ENCODE measurements at regions not wholly inside any gene's neighbourhood (a gene's known extent, or its start where the extent isn't known, plus 50 kb on each side); places are given as distances from the start of the nearest gene placed in this dataset.

DNA sequence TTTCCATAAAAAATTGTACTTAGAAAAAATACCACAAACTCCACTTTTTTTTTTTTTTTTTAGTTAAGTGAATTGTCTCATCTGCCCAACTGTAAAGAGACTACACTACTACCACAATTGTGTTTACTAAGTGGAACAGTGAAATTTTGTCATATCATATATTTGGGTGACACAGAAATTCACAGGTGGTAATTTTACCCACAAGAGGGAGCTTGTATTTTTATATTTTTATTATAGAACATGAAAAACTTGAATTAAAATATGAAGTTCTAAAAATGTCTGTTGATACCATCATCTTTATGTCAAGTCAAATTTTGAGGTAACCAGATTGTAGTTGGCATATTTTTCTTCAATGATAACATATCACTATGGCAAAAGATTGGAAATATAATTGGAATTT is 329.4 kb upstream of the SOX5 start:
- Histone ChIP-seq H3K27me3 (no peaks in the 10 kb centered on the region), H3K27ac (no peak overlapping the region), H3K9me3 (no peaks in the 10 kb centered on the region), H3K4me3 (no peak overlapping the region), H3K4me1 (no peaks in the 10 kb centered on the region), H3K36me3 (no peaks in the 10 kb centered on the region)
- DNase-seq, result no peak
- intact Hi-C loops (cut with DNase I; ENCODE audit: low total_unique reads), result no loop called here
- TF ChIP-seq EP300 (IDR thresholded peaks at IDR 0.05), result no peak

DNA sequence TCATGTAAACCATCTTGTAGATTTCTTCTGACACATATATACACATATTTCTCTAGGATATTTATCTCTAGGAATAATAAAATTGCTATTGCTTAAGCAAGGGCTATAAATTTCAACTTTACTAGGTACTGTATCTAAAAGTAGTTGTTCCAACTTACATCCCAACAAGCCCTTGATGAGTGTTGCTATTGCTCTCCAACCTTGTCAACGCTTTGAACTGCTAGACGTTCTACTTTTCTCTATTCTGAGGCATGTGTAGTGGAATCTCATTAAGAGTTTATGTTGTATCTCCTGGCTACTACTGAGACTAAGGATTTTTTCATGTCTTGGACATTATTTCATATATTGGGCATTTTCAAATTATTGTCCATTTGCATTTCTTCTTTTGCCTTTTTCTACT is 321.5 kb upstream of the SOX5 start:
- no peaks in the 10 kb centered on the region for H3K4me1 ChIP-seq
- H3K9me3 ChIP-seq, result no peaks in the 10 kb centered on the region
- no peaks in the 10 kb centered on the region for H3K36me3 ChIP-seq
- no peaks in the 10 kb centered on the region for H3K27me3 ChIP-seq
- 77 to 90% (median 80%) methylated on average over 2 of the region's 2 CpGs for WGBS, 5 donors
- DNase-seq, result no peak
- intact Hi-C loops (cut with DNase I; ENCODE audit: low total_unique reads), result no loop called here
- TF ChIP-seq POLR2A (IDR thresholded peaks at IDR 0.05), result no peak
- no peak for TF ChIP-seq POLR2AphosphoS5 (IDR thresholded peaks at IDR 0.05)
- TF ChIP-seq EP300 (IDR thresholded peaks at IDR 0.05), result no peak
- TF ChIP-seq, protein P1, sequence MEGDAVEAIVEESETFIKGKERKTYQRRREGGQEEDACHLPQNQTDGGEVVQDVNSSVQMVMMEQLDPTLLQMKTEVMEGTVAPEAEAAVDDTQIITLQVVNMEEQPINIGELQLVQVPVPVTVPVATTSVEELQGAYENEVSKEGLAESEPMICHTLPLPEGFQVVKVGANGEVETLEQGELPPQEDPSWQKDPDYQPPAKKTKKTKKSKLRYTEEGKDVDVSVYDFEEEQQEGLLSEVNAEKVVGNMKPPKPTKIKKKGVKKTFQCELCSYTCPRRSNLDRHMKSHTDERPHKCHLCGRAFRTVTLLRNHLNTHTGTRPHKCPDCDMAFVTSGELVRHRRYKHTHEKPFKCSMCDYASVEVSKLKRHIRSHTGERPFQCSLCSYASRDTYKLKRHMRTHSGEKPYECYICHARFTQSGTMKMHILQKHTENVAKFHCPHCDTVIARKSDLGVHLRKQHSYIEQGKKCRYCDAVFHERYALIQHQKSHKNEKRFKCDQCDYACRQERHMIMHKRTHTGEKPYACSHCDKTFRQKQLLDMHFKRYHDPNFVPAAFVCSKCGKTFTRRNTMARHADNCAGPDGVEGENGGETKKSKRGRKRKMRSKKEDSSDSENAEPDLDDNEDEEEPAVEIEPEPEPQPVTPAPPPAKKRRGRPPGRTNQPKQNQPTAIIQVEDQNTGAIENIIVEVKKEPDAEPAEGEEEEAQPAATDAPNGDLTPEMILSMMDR (IDR thresholded peaks at IDR 0.05), result no peak
- H3K27ac ChIP-seq, result no peak overlapping the region
- H3K4me3 ChIP-seq, result no peak overlapping the region

DNA sequence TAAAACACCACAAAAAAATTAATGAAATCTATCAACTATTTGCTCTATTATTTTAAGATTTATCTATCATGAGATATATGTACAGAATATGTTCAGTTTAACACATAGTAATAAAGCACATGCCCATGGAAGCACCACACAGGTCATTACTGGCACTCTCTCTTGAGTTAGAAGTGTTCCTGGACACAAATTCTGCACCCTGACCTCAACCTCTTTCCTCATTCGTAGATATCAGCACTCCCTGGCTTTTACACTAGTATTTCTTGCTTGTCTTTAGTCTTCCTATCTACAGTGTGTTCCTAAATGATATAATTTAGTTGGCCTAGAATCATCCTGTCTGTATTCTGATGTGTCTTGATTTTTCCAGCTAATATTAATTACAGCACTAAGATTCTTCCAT is 321.0 kb upstream of the SOX5 start:
- TF ChIP-seq POLR2AphosphoS5 (IDR thresholded peaks at IDR 0.05), result no peak
- no peaks in the 10 kb centered on the region for H3K36me3 ChIP-seq
- DNase-seq, result no peak
- no peak overlapping the region for H3K4me3 ChIP-seq
- no peaks in the 10 kb centered on the region for H3K9me3 ChIP-seq
- no peak overlapping the region for H3K27ac ChIP-seq
- H3K4me1 ChIP-seq, result no peaks in the 10 kb centered on the region
- intact Hi-C loops (cut with DNase I; ENCODE audit: low total_unique reads), result no loop called here
- no peaks in the 10 kb centered on the region for H3K27me3 ChIP-seq
- WGBS, 5 donors, result 47 to 68% (median 54%) methylated on average over 1 of the region's 1 CpG

DNA sequence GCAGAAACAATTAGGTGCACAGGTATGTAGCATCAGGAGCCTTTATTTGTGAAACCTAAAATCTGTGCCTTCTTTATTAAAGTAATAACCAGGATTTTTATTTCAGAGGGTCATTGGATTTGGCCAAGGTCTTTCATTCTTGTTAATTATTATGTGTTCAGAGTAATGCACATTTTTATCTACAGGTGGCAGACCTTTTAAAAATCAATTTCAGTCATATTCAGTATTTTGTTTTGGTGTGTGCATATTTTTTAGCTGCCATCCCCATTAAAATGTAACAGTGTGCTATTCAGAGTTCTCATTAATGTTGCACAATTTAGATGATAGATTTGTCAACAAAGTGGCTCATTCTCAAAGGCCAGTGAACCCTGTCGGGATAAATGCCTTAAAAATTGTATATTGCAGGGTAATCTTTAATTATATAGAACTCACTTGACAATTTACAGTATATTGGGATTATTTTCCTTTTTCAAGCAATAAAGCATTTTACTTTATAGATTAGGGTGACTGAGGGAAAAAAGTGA is 319.3 kb upstream of the SOX5 start:
- Histone ChIP-seq H3K9me3 (no peaks in the 10 kb centered on the region), H3K27ac (no peak overlapping the region), H3K4me3 (no peak overlapping the region), H3K27me3 (no peaks in the 10 kb centered on the region), H3K36me3 (no peaks in the 10 kb centered on the region), H3K4me1 (no peaks in the 10 kb centered on the region)
- no peak for DNase-seq
- no peak for TF ChIP-seq POLR2A (IDR thresholded peaks at IDR 0.05)
- no peak for TF ChIP-seq POLR2AphosphoS5 (IDR thresholded peaks at IDR 0.05)
- TF ChIP-seq EP300 (IDR thresholded peaks at IDR 0.05), result no peak
- TF ChIP-seq, protein P1 (IDR thresholded peaks at IDR 0.05), result no peak
- intact Hi-C loops (cut with DNase I; ENCODE audit: low total_unique reads), result no loop called here
- WGBS, 5 donors, result 80 to 95% (median 90%) methylated on average over 1 of the region's 1 CpG

DNA sequence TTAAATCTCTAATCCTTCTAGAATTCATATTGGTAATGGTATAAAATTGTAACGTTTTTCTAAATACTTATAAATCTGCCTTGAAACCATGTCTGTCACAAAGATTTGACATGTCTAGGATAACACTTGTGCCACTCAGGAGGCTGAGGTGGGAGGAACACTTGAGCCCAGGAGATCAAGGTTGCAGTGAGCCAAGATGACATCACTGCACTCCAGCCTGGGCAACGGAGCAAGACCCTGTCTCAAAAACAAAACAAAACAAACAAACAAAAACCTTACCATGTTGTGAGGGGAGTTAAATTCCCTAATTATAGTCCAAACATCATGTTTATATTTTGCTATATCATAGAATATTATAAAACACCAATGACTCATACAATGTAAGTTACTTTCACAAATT is 317.5 kb upstream of the SOX5 start:
- WGBS, 5 donors, result 69 to 80% (median 76%) methylated on average over 2 of the region's 2 CpGs
- H3K9me3 ChIP-seq, result no peaks in the 10 kb centered on the region
- no peak for DNase-seq
- H3K4me3 ChIP-seq, result no peak overlapping the region
- no peaks in the 10 kb centered on the region for H3K27me3 ChIP-seq
- H3K4me1 ChIP-seq, result no peaks in the 10 kb centered on the region
- H3K36me3 ChIP-seq, result no peaks in the 10 kb centered on the region
- intact Hi-C loops (cut with DNase I; ENCODE audit: low total_unique reads), result no loop called here
- TF ChIP-seq EP300 (IDR thresholded peaks at IDR 0.05), result no peak
- TF ChIP-seq, protein P1 (IDR thresholded peaks at IDR 0.05), result no peak
- TF ChIP-seq POLR2AphosphoS5 (IDR thresholded peaks at IDR 0.05), result no peak
- no peak overlapping the region for H3K27ac ChIP-seq

All from stomach (tissue), 8 donors.